IPS-NIHi7 (cell line): ENCODE measurements at regions not wholly inside any gene's neighbourhood (a gene's known extent, or its start where the extent isn't known, plus 50 kb on each side); places are given as distances from the start of the nearest gene placed in this dataset.
"Not testable (repeated sequence)": the region's sequence is repeated elsewhere in the genome, so short reads cannot be mapped to it uniquely, and the experiment has no call there.

Experiments used
- DNase-seq: peaks from one replicate; pipeline ENCODE4 v3.0.0; 2012; ENCODE audit warnings: mixed read lengths; ENCODE audit errors: extremely low spot score

DNA sequence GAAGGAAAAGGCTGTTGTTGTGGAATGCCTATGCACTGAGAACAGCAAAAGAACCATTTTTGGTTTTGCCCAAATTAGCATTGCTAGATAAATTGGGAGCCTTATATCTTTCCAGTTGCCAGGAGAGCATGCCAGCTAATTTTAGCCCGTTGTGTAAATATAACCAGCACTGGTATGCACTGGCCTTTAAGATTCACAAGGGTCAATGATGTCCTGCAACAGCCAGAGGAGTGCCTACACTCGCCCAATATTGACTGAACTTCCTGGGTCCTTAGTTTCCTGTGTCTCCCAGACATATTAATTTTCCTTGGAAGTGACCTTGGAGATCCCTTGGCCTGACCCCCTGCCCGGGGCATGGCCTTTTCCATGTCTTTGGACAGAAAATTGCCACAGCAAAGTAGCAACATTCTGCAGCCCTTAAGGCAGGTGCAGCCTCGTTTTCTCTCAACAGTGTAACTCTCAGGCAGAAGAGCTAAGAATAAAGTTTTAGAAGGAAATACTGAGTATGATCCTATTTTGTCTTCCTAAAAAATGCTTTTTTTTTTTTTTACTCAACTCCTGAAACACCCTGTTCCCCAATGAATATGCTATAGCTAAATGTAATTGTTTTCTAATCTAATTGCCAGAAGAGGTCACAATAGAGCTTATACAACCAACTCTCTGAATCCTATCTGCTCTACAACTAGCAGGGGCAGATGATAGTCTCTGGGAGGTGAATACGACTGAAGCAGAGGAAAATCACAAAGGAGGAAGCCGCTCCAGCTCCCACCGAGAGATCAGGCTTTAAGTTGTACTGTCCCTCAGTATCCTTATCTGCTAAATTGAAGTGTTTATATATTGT, 131.9 kb upstream of the PCGF5 start:
- peak; percentile 54 for DNase-seq

DNA sequence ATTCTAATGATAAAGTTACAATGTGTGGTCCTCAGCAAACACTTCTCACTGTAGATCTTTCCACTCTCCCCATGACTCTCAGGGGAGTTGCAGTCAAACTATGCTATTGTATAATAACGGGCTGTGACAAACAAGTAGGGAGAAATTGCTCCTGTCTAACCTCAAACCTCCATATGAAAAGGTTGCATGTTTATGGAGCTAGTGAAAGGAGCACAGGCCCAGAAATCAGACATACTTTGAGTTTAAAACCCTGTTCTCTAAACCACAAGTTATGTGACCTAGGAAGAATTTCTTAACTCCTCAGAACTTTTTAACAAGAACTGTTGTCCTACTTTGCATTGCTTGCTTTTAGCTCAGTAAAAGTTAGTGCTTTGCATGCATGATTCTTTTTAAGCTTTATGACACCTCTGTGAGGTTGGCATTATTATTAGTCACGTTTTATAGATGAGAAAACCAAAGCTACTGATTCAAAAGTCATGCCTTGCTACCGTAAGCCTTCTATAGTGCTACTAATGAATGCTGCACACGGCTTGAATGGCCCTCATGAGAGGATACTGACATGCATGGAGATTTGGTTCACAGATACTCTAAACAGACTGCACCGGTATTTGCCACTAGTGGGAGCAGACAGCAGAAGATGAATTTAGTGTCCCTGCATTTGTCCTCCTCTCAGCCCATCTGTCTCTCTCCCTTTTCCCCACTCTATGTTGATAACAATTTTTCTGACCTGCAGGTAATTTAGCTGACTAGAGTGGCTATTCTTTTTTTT, 129.5 kb upstream of the PCGF5 start:
- no peak for DNase-seq

DNA sequence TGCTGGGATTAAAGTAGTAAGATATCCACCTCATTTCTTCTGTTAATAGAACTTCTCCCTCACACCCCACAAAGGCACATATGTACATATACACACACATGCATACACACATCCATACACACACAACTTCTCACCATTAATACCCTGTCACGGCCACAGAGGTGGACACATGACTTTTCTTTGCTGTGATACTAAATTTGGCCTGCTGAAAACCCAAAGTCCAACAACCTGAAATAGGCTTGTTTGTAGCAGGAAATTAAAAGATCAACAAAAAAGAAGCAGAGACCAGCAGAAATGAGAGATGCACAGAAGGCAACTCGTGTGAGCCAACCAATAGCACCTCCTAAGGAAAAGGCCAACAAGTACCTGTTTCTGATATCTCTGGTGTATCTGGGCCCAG, 128.7 kb upstream of the PCGF5 start:
- DNase-seq, result no peak

DNA sequence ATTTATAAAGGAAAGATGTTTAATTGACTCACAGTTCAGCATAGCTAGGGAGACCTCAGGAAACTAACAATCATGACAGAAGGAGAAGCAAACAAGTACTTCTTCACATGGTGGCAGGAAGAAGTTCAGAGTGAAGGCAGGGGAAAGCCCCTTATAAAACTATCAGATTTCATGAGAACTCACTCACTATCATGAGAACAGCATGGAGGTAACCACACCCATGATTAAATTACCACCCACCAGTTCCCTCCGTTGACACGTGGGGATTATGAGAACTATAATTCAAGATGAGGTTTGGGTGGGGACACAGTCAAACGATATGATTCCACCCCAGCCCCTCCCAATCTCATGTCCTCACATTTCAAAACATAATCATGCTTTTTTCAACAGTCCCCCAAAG, 124.2 kb upstream of the PCGF5 start:
- DNase-seq, result no peak

DNA sequence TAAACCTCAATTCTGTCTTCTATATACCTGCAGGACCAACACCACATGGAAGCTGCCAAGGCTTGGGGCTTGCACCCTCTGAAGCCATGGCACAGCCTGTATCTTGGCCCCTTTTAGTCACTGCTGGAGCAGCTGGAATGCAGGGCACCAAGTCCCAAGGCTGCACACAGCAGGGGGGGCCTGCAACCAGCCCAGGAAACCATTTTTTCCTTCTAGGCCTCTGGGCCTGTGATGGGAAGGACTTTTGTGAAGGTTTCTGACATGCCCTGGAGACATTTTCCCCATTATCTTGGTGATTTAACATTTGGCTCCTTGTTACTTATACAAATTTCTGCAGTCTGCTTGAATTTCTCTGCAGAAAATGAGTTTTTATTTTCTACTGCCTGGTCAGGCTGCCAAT, 123.2 kb upstream of the PCGF5 start:
- DNase-seq, result no peak

DNA sequence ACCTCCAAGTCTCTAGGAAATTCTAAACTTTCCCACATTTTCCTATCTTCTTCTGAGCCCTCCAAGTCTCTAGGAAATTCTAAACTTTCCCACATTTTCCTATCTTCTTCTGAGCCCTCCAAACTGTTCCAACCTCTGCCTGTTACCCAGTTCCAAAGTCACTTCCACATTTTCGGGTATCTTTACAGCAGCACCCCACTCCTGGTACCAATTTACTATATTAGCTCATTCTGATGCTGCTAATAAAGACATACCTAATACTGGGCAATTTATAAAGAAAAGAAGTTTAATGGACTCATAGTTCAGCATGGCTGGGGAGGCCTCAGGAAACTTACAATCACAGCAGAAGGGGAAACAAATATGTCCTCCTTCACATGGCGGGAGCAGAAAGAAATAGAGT, 122.4 kb upstream of the PCGF5 start:
- DNase-seq, result not testable (repeated sequence)

DNA sequence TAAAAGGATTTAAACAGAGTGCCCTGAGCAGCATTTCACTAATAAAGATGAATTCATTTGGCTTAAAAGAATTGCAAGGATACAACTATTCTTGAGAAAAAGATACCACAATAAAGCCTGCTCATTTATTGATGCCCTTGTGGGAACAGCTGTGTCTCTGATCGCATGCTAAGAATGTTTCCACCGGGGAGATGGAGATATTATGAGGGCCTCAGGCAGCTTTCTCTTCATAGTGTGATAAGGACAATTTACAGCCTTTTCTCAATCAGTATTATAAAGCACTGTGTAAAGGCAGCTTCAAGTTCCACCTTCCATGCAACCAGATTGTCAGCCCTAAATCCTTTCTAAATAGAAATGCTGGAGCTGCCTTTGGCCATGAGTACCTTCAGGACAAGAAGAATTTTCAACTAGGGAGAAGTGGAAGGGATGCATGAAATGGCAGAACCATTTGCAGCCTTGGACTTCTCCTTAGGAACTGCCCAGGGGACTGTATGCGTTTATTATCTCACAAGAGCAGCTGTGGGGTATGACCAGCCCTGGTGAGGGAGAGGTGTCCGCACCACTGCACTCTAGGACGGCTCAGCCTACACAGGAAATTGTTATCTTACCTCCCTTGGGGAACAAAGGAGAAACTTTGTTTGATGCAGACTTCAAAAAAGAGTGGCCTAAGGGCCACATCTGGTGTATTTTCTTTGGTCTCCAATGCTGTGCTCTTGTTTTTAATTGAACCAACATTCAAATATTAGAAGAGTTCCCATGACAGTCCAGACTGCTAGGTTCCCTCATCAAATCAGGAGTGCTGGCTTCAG, 116.9 kb upstream of the PCGF5 start:
- DNase-seq, result peak; percentile 20

DNA sequence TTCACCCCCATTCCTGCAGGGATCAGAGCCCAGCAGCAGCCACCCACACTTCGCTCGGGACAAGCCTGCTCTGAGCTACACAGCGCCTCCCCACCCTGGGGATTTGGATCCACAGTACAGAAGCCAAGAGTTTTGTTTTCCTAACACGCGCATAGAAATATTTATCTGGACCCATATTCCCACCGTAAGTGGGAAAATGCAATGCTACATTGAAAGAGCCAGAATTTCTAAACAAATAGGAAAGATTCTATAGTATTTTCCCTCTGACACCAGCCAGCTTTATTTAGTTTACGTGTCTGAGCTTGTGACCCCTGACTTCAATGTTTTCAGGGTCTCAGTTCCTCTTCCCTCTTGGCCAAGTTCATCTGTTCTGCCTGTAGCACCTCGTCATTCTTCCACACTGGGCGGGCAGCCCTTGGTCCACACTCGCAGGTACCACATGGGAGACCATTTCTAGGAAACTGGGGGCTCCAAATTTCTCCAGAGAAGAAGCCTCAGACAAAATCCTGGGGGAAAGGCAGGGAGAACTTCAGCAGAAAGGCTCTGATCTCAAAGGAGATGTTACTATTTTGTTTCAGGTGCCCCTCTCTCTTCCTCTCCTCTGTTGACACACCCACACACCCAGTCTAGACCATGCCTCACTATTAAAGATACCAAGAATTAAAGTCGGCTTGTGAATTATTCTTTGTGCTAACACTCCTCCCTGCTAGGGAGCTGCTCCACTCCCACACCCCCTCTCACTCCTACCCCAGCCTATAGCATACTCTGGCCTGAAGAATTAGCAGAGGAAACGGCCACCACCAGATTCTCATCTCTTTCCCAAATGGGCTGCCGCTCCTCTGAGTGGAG, 116.0 kb upstream of the PCGF5 start:
- no peak for DNase-seq

DNA sequence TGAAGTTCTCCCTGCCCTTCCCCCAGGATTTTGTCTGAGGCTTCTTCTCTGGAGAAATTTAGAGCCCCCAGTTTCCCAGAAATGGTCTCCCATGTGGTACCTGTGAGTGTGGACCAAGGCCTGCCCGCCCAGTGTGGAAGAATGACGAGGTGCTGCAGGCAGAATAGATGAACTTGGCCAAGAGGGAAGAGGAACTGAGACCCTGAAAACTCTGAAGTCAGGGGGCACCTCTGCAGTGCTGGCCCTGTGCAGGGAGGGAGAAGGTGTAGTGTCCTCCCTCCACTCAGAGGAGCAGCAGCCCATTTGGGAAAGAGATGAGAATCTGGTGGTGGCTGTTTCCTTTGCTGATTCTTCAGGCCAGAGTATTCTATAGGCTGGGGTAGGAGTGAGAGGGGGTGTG, 115.2 kb upstream of the PCGF5 start:
- DNase-seq, result no peak

DNA sequence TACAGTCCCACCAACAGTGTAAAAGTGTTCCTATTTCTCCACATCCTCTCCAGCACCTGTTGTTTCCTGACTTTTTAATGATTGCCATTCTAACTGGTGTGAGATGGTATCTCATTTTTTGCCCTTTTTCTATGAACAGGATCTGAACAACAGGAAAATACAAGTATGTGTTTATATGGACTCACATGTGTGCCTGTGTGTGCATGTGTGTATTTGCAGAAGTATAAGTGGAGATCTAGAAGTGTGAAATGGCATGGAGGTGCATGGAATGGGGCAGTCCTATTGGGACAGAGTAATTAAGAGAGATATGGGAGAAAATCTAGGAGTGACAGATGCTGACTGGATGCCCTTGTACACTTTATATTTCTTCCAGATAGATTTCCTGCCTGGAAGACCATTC, 111.6 kb upstream of the PCGF5 start:
- no peak for DNase-seq

DNA sequence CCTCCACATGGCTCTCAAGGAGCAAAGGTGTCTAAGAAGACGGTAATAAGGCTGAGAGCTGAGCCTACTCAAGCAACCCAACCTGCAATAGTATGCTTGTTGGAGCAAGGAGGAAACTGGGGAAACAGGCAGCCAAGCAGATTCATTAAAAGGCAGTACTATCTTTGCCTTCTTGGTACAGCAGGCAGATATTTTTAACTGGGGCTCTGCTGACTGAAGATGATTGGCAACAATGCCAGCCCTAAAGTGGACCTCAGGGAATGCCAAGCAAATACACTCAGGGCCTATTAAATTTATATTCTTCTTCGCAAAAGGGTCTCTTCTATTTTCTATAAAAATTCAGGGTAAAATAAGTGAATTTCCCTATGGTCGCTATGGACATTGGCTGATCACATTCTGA, 109.4 kb upstream of the PCGF5 start:
- DNase-seq, result no peak

DNA sequence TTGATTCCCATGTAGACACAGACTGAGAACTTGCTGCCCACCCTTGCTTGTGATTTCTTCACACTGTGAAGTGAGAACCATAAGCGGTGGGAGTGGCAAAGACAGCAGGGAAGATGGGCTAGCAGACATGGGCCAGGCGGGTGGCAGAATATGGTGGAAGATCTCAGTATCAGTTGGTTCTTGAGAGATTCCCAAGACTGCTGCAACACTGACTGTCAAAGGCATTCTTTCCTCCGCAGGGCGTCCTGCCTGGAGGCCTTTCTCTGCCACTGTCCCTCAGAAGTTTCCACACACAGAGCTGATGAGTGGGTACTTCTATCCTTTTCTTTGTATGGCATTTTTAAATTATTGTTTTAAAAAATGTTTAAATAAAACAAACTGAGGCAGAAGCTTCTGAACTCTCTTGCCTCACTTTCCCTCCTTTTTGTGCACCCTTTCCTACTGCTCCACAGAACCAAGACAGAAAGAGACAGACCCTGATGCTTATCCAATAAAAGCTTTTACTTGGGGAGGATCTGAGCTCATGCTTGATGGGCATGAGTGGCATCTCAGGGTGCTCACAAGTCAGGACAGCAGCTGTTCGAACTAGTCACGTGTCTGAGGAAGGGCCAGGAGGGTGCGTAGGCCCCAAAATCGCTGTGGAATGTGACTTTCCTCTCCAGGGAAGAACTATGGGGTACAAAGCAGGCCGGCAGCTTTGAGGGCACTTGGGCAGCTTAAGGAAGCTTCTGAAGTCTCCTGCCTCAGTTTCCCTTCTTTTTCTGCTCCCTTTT, 104.7 kb upstream of the PCGF5 start:
- no peak for DNase-seq

DNA sequence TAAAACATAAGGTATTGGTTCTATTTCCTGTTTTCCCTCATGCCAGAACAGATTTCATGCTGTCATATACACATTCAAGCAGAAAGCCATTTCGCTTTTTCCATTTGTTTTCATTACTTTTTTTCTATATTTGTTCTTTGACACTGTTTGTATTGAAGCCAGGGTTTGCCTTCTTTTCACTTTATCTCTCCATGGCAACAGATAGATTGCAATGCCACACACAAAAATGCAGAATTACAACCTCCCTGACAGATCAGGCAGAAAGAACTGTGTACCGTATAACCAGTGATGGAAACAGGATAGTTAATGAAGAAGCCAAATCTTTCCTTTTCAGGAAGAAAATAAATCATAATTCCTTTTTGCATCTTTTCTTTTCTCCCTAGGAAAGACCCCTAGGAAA, 103.0 kb upstream of the PCGF5 start:
- DNase-seq, result no peak

DNA sequence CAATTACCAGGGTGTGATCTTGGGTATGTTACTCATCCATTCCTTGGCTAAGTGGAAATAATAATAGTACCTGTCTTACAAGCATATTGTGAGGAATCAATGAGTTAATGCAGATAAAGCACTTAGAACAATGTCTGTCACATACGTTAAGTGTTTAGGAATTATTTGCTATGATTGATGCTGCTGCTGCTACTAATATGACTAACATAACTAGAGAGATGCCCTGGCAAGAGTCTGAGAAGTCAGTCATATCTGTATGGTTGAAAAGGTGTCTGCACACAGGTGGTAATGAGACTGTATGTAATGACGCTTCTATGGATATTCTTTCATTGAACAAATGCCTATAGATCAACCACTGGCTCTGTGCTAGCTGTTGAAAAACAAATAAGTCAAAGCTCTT, 100.1 kb upstream of the PCGF5 start:
- DNase-seq, result no peak

DNA sequence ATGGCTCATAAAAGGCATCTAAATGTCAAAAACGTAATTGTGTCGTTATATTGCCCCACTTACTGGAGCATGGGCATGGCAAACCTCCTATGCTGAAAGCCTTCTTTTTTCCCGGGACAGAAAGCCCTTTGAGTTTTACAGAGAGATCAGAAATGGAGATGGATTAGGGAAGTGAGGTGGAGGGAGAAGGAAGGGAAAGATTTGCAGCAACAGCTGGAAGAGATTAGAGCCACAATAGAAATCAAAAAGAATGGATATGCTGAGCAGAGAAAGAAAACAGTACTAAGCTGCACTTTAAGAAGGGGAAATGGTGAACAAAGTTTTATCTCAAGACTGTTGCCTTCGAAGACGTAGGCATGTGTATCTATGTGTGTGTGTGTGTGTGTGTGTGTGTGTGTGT, 97.2 kb upstream of the PCGF5 start:
- no peak for DNase-seq

DNA sequence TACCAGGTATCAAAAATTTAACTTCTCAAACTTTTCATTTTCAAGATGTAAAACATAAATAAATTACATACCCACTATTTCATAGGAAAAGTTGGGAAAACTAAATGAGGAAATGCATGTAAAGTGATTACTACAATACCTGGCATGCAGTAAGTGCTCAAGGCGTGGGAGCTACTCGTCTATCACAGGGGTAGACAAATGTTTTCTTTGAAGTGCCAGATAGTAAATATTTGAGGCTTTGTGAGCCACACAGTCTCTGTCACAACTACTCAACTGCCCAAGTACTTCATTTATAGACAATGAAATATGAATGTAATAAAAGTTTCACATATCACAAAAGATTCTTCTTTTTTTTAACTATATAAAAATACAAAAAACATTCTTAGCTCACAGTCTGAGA, 96.4 kb upstream of the PCGF5 start:
- DNase-seq, result no peak

DNA sequence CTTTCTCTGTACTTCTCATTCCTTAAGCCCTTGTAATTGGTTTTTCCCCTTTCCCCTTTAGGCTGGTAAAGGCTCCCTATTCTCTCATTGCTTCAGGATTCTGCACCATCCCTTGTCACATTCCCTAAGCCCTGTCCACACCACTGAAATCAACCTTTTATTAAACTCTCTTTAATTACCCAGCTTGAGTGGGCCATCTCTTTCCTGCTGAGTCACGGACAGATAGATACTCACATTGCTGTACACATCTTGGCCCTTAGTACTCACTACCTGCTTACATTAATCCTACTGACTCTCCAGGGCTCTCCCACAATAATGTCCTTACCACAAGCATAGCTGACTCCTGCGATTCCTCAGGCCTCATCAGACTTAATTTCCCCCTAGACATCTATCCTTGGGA, 94.0 kb upstream of the PCGF5 start:
- DNase-seq, result no peak

DNA sequence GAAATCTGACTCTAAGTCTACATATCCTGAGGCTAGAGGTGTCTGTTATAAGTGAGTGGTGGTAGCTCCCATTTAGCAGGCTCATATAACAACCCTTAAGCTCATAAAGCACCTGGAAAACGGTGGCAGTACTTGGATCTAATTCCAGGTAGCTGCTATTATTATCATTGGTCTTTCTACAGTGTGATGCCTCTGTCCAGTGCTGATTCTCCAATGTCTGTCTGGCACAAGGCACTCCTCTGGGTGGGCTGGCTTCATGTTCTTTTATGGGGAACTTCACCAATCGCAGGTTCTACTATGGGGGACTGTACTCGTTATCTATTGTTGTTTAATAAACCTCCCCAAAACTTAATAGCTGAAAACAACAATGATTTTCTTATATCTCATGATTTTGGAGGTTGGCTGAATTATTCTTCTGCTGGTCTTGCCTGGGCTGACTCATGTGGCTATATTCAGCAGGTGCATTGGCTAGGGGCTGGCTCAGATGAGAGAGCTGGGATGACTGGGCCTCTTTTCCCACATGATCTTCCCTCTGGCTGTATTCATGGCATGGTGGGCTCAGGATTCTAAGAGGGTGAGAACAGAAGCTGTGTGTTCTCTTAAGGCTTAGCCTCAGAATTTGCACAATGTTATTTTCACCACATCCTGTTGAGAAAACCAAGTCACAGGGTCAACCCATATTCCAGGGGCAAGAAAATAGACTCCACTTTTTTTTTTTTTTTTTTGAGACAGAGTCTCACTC, 93.0 kb upstream of the PCGF5 start:
- DNase-seq, result no peak

DNA sequence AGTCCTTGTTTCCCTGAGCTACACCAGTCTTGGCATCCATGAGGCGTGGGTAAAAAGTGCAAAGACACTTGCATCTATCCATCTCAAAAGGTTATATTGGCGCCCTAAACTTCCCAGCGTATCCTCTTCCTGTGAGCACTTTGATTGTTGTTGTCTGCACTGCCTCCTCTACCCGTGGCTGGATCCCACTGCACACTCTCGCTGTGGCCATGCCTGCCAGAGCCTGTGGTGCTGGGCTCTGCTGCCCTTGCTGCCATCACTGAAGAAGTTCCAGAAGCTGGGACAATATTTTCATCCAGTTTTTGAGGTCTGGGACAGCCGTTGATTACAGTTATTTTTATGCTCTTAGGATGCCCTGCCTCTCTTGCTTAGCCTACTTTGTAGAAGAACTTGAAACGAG, 85.3 kb upstream of the PCGF5 start:
- no peak for DNase-seq

DNA sequence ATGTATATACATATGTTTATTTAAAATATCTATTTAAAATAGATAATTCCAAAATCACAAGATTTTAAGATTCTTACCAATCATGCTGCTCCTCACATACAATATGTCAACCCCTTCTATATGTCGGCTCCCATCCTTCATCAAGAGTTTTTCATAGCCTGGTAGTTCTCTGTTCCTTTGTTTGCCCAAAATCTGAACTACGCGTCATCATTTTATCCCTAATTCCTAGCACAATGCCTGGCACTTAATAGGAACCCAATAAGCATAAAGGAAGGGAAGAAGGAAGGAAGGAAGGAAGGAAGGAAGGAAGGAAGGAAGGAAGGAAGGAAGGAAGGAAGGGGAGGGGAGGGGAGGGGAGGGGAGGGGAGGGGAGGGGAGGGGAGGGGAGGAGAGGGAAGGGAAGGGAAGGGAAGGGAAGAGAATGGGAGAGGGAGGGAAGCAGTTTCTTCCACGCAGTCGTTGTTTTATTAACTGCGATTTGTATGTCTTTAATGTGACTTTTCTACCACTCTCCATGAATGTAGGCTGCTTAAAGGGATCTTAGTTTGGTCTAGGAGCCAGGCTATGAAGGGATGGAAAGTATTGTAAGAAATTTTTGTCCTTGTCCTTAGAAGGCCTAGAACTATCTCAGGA, 83.3 kb upstream of the PCGF5 start:
- no peak for DNase-seq
